ENCODE measurements at regions not wholly inside any gene's neighbourhood (a gene's known extent, or its start where the extent isn't known, plus 50 kb on each side); places are given as distances from the start of the nearest gene placed in this dataset.
A peak's percentile ranks its signal among the peaks of the same experiment; 100 is the strongest.

DNA sequence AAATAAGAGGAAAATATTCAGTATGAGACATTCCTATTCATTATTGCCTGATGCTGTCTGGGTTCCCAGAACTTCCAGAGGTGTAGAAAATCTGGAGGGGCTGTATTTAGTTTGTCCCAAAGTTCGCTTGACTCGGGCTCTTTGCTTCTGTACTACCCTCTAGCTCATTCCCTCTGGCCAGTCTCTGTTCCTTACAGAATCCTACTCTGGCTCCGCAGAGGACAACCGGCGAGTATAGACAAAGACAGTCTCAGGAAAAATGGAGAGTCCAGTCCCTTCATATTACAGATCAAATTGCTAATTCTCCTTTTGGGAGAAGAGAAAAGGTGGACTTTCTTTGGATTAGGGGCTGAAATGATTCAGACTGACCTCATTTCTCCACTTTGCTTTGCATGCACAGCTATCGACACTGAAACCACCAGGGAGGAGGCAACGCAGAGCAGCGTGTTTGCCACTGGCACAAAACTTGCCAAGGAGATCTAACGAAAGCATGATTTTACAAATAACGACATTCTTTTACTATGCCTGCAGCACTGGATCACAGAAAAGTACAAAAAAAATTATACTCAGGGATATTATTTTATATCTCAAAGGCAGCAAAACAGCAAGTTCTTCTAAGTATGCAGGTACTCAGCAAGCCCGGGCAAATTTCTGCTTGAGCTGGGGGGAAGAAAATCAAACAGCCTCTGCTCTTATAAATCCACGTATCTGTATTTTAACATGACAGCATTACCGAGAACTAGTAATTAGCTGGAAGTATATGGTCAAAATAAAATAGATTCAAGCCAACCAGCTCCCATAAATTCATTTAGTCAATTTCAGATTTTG, 279.7 kb downstream of the NPR3 start:
- no peak for DNase-seq (ENCODE audit: low read depth, low spot score)
- H3K4me3 ChIP-seq (ENCODE audit: low read depth, low read length), result no peak overlapping the region
- in situ Hi-C loops (cut with HindIII; ENCODE audit: low sequenced_read_pairs), result no loop called here
- TF ChIP-seq, protein P1, sequence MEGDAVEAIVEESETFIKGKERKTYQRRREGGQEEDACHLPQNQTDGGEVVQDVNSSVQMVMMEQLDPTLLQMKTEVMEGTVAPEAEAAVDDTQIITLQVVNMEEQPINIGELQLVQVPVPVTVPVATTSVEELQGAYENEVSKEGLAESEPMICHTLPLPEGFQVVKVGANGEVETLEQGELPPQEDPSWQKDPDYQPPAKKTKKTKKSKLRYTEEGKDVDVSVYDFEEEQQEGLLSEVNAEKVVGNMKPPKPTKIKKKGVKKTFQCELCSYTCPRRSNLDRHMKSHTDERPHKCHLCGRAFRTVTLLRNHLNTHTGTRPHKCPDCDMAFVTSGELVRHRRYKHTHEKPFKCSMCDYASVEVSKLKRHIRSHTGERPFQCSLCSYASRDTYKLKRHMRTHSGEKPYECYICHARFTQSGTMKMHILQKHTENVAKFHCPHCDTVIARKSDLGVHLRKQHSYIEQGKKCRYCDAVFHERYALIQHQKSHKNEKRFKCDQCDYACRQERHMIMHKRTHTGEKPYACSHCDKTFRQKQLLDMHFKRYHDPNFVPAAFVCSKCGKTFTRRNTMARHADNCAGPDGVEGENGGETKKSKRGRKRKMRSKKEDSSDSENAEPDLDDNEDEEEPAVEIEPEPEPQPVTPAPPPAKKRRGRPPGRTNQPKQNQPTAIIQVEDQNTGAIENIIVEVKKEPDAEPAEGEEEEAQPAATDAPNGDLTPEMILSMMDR (IDR thresholded peaks at IDR 0.05; ENCODE audit: low read depth, low read length), result no peak

DNA sequence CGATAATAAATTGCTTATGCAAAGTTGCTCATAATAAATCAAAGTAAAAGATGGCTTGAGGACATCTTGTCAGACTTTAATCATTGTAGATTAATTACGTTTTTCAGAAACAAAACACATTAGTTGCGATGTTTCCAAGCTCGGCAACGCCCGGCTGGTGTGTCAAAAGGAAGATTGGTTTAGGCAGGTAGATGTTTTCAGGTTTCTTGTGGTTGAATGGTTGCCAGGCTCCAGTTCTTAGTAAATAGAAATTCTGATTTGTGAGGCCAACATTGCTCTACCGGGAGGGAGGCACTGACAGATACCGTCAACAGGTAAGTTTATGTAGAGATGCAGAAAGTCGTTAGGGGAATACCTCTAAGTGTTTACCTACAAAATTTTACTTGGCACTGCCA, 280.3 kb downstream of the NPR3 start:
- TF ChIP-seq, protein P1 (IDR thresholded peaks at IDR 0.05; ENCODE audit: low read depth, low read length), result no peak
- H3K4me3 ChIP-seq (ENCODE audit: low read depth, low read length), result no peak overlapping the region
- in situ Hi-C loops (cut with HindIII; ENCODE audit: low sequenced_read_pairs), result no loop called here
- DNase-seq (ENCODE audit: low read depth, low spot score), result no peak

DNA sequence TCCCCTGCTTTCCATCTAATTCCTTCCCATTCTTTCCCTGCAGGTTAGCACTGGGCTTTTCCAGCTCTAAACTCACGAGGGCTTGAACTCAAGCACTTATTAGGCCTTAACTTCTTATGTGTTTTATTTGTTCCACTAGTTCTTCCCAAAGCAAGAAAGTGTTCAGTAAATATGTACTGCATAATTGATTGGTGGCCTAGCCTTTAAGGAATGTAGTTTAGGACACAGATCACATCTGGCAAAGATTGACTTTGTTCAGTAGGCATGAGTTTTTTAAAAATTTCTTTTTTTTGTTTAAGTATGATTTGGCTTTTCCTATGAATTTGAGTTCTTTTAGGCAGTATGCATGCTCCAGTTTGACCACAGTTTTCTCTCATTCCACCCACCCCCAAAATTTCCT, 285.2 kb downstream of the NPR3 start:
- DNase-seq (ENCODE audit: low read depth, low spot score), result no peak
- H3K4me3 ChIP-seq (ENCODE audit: low read depth, low read length), result no peak overlapping the region
- in situ Hi-C loops (cut with HindIII; ENCODE audit: low sequenced_read_pairs), result no loop called here
- TF ChIP-seq, protein P1 (IDR thresholded peaks at IDR 0.05; ENCODE audit: low read depth, low read length), result no peak

DNA sequence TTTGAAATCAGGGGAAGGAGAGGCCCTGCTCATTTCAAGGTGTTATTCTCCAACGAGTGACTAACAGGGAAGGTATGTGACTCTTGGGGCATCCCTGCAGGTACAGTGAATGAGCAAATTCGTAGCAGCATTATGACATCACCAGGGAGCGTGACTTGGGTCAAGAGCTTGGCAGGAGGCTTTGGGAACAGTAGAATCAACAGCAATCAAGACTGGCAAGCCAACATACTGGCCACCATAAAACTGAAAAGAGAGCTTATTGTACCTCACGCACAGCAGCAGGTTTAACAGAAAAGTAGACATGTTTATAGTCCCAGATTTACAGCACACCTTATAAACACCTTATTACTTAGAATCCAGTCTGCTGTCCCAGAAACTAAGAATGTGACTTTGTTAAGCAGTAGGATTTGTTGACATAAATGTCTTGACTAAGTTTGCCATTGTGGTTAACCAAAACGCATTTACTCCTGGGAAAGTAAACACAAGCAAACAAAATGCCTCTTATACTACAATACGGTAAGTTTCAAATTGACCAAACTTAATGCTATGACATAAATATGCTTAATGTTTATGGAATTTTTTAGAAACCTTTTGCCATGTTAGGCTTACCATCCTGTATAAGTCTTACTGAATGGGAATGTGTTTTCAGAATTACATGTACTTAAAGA, 297.8 kb downstream of the NPR3 start:
- DNase-seq (ENCODE audit: low read depth, low spot score), result peak; percentile 10
- no peak overlapping the region for H3K4me3 ChIP-seq (ENCODE audit: low read depth, low read length)
- in situ Hi-C loops (cut with HindIII; ENCODE audit: low sequenced_read_pairs), result no loop called here
- TF ChIP-seq, protein P1 (IDR thresholded peaks at IDR 0.05; ENCODE audit: low read depth, low read length), result no peak

DNA sequence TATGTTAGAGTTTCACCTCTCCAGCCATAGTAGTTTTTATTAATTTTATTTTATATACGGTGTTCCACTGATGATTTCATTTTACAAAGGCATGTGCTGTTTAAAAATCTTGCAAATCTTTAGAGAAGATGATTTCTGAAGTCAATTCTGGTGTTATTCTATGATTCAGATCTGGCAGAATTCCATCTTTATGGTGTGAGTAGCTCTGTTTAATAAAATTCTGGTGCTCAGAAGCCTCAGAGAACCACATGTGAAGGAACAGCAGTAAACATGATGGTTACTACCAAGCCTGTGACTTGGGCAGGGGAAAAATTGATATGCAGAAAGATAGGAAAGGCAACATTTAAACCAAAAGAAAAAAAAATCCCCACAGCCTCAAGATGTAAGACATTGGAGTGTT, 299.7 kb downstream of the NPR3 start:
- in situ Hi-C loops (cut with HindIII; ENCODE audit: low sequenced_read_pairs), result no loop called here
- peak; percentile 27 for DNase-seq (ENCODE audit: low read depth, low spot score)
- TF ChIP-seq, protein P1 (IDR thresholded peaks at IDR 0.05; ENCODE audit: low read depth, low read length), result no peak
- H3K4me3 ChIP-seq (ENCODE audit: low read depth, low read length), result no peak overlapping the region

DNA sequence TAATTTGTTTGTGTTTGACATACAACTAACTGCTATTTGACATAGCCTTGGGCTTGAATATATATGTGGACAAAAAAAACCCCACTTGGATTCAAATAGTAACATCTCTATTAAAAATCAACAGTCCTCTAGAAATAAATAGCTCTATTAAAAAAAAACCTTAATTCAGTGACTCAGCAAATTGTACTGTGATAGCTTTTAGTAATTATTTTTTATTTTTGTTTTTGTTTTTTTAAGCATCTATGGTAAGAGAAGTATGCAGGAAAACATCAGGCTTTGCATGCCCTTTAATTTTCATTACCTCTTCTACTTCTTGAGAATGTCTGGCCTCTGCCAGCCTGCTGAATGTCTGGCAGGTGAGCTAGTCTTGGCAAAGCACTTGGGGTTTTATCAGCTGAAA, 300.7 kb downstream of the NPR3 start:
- no peak for DNase-seq (ENCODE audit: low read depth, low spot score)
- H3K4me3 ChIP-seq (ENCODE audit: low read depth, low read length), result no peak overlapping the region
- in situ Hi-C loops (cut with HindIII; ENCODE audit: low sequenced_read_pairs), result no loop called here
- TF ChIP-seq, protein P1 (IDR thresholded peaks at IDR 0.05; ENCODE audit: low read depth, low read length), result no peak
